Liver (tissue), 3 donors: ENCODE measurements at regions not wholly inside any gene's neighbourhood (a gene's known extent, or its start where the extent isn't known, plus 50 kb on each side); places are given as distances from the start of the nearest gene placed in this dataset.

Source experiments
- EGR1 ChIP-seq, 2 donors: IDR thresholded peaks; 2 replicates each; pipeline ENCODE4 v1.6.1; 2016 to 2018; ENCODE audit warnings: antibody characterized with exemption in 2 of 2, low read depth in 2 of 2
- FOXA1 ChIP-seq: IDR thresholded peaks from 2 replicates; pipeline ENCODE4 v1.6.1; 2016; ENCODE audit warnings: antibody characterized with exemption
- GABPA ChIP-seq, 2 donors: IDR thresholded peaks in 1 of 2; conservative IDR thresholded peaks in 1 of 2; 2 replicates each; pipeline ENCODE4 v1.6.1; 2016; ENCODE audit warnings: antibody characterized with exemption in 2 of 2, mild to moderate bottlenecking in 1 of 2, moderate library complexity in 1 of 2
- JUND ChIP-seq, 2 donors: IDR thresholded peaks; 2 replicates each; pipeline ENCODE4 v1.6.1; 2016; ENCODE audit warnings: antibody characterized with exemption in 2 of 2
- RAD21 ChIP-seq, 2 donors: IDR thresholded peaks; 2 replicates each; pipeline ENCODE4 v1.6.1; 2016; ENCODE audit warnings: antibody characterized with exemption in 2 of 2, mild to moderate bottlenecking in 2 of 2
- SP1 ChIP-seq: IDR thresholded peaks from 2 replicates; pipeline ENCODE4 v1.6.1; 2018; ENCODE audit warnings: antibody characterized with exemption, mild to moderate bottlenecking
- TAF1 ChIP-seq: conservative IDR thresholded peaks from 2 replicates; pipeline ENCODE4 v1.6.1; 2016; ENCODE audit warnings: antibody characterized with exemption, mild to moderate bottlenecking
- YY1 ChIP-seq: IDR thresholded peaks from 2 replicates; pipeline ENCODE4 v1.6.1; 2016; ENCODE audit warnings: antibody characterized with exemption, mild to moderate bottlenecking
- TF ChIP-seq, protein P1 (sequence below): fragments of 150-350 bp; IDR thresholded peaks from 2 replicates; pipeline ENCODE4 v1.5.1; 2017; ENCODE audit warnings: improper control_type of control experiment, low read depth, low read length; ENCODE audit not compliant: missing input control
- TF ChIP-seq, protein P2 (sequence below): IDR thresholded peaks from 2 replicates; pipeline ENCODE4 v1.6.1; 2016; ENCODE audit warnings: antibody characterized with exemption
- TF ChIP-seq, protein P3 (sequence below): IDR thresholded peaks from 2 replicates; pipeline ENCODE4 v1.6.1; 2016; ENCODE audit warnings: antibody characterized with exemption, mild to moderate bottlenecking
- TF ChIP-seq, protein P4 (sequence below): IDR thresholded peaks from 2 replicates; pipeline ENCODE4 v1.6.1; 2016; ENCODE audit warnings: antibody characterized with exemption
- TF ChIP-seq, protein P5 (sequence below): IDR thresholded peaks from 2 replicates; pipeline ENCODE4 v1.6.1; 2016; ENCODE audit warnings: antibody characterized with exemption
- donor health status: healthy.
- donor health status: healthy.

DNA sequence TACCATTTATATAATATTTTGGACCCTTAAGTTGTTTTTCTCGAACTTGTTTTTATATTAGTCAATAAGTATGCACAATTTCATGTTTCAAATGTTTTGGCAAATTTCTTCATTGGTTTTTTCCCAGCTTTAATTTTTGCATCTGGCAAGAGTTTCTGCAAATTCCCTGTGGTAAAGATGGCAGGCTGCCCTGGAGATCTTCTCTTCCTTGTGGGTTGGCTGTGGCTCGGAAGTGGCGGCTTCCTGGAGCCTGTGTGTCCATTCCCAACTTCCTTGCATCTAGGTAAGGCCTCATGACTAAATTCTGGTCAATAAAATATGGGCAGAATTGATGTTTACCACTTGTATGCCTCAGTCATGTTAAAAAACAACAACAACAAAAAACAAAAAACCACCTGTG, 818.6 kb downstream of the EPHA4 start:
- no peak for TF ChIP-seq JUND (IDR thresholded peaks at IDR 0.05)
- TF ChIP-seq, protein P1, sequence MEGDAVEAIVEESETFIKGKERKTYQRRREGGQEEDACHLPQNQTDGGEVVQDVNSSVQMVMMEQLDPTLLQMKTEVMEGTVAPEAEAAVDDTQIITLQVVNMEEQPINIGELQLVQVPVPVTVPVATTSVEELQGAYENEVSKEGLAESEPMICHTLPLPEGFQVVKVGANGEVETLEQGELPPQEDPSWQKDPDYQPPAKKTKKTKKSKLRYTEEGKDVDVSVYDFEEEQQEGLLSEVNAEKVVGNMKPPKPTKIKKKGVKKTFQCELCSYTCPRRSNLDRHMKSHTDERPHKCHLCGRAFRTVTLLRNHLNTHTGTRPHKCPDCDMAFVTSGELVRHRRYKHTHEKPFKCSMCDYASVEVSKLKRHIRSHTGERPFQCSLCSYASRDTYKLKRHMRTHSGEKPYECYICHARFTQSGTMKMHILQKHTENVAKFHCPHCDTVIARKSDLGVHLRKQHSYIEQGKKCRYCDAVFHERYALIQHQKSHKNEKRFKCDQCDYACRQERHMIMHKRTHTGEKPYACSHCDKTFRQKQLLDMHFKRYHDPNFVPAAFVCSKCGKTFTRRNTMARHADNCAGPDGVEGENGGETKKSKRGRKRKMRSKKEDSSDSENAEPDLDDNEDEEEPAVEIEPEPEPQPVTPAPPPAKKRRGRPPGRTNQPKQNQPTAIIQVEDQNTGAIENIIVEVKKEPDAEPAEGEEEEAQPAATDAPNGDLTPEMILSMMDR, result no peak
- no peak for TF ChIP-seq SP1
- no peak for TF ChIP-seq YY1
- no peak for TF ChIP-seq RAD21 (IDR thresholded peaks at IDR 0.05)
- TF ChIP-seq TAF1, result no peak
- no peak for TF ChIP-seq FOXA1
- TF ChIP-seq GABPA (IDR thresholded peaks at IDR 0.05 in 1 of 2, conservative IDR thresholded peaks at IDR 0.05 in 1 of 2), result no peak
- TF ChIP-seq, protein P2, sequence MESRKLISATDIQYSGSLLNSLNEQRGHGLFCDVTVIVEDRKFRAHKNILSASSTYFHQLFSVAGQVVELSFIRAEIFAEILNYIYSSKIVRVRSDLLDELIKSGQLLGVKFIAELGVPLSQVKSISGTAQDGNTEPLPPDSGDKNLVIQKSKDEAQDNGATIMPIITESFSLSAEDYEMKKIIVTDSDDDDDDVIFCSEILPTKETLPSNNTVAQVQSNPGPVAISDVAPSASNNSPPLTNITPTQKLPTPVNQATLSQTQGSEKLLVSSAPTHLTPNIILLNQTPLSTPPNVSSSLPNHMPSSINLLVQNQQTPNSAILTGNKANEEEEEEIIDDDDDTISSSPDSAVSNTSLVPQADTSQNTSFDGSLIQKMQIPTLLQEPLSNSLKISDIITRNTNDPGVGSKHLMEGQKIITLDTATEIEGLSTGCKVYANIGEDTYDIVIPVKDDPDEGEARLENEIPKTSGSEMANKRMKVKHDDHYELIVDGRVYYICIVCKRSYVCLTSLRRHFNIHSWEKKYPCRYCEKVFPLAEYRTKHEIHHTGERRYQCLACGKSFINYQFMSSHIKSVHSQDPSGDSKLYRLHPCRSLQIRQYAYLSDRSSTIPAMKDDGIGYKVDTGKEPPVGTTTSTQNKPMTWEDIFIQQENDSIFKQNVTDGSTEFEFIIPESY, result no peak
- TF ChIP-seq, protein P3, sequence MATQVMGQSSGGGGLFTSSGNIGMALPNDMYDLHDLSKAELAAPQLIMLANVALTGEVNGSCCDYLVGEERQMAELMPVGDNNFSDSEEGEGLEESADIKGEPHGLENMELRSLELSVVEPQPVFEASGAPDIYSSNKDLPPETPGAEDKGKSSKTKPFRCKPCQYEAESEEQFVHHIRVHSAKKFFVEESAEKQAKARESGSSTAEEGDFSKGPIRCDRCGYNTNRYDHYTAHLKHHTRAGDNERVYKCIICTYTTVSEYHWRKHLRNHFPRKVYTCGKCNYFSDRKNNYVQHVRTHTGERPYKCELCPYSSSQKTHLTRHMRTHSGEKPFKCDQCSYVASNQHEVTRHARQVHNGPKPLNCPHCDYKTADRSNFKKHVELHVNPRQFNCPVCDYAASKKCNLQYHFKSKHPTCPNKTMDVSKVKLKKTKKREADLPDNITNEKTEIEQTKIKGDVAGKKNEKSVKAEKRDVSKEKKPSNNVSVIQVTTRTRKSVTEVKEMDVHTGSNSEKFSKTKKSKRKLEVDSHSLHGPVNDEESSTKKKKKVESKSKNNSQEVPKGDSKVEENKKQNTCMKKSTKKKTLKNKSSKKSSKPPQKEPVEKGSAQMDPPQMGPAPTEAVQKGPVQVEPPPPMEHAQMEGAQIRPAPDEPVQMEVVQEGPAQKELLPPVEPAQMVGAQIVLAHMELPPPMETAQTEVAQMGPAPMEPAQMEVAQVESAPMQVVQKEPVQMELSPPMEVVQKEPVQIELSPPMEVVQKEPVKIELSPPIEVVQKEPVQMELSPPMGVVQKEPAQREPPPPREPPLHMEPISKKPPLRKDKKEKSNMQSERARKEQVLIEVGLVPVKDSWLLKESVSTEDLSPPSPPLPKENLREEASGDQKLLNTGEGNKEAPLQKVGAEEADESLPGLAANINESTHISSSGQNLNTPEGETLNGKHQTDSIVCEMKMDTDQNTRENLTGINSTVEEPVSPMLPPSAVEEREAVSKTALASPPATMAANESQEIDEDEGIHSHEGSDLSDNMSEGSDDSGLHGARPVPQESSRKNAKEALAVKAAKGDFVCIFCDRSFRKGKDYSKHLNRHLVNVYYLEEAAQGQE, result no peak
- TF ChIP-seq, protein P4, sequence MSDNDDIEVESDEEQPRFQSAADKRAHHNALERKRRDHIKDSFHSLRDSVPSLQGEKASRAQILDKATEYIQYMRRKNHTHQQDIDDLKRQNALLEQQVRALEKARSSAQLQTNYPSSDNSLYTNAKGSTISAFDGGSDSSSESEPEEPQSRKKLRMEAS, result no peak
- TF ChIP-seq EGR1 (IDR thresholded peaks at IDR 0.05; ENCODE audit: low read depth in 2 of 2), result no peak
- TF ChIP-seq, protein P5, sequence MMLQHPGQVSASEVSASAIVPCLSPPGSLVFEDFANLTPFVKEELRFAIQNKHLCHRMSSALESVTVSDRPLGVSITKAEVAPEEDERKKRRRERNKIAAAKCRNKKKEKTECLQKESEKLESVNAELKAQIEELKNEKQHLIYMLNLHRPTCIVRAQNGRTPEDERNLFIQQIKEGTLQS, result no peak
